ENCODE measurements at regions not wholly inside any gene's neighbourhood (a gene's known extent, or its start where the extent isn't known, plus 50 kb on each side); places are given as distances from the start of the nearest gene placed in this dataset.

DNA sequence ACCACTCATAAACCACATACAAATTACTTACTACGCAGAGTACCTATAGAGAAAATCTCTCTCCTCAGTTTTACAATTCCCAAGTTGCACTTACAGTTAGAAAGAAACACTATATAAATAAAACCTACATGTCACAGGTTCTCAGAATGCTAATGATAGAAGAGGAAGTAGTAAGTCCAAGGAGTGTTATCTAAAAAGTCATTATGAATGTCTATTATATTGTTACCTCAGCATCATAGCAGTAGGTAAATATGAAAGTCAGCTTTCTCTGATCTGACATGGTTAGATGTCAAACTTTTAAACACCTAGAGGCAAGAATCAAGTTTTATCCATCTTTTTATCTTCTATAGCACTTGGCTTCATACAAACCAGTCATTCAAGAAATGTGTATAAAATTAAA is 163.2 kb upstream of the FAM241A start:
- Histone ChIP-seq H3K79me2 (ENCODE audit: insufficient read depth, low read length) (no peaks in the 10 kb centered on the region), H3K4me3 (replicated peaks in 1 of 3; ENCODE audit: low read depth in 2 of 3, low read length in 3 of 3) (no peak overlapping the region), H2AFZ (ENCODE audit: insufficient read depth, low read depth, low read length, poor library complexity, severe bottlenecking) (no peak overlapping the region), H3K4me2 (replicated peaks; ENCODE audit: extremely low read depth, low read length, poor library complexity, severe bottlenecking) (no peak overlapping the region), H3K27me3 (ENCODE audit: control insufficient read depth in 2 of 2, insufficient read depth in 2 of 2, low read length in 2 of 2) (peaks cover 19 to 22% of the 10 kb centered on the region in 2 donors), H3K27ac (ENCODE audit: low read depth in 1 of 2, low read length in 2 of 2) (no peak overlapping the region), H3K36me3 (replicated peaks in 1 of 2; ENCODE audit: control insufficient read depth in 1 of 2, insufficient read depth in 2 of 2, low read length in 2 of 2) (no peaks in the 10 kb centered on the region), H3K4me1 (ENCODE audit: control insufficient read depth in 1 of 2, insufficient read depth in 2 of 2, low read length in 2 of 2) (no peaks in the 10 kb centered on the region), H3K9ac (ENCODE audit: insufficient read depth, low read length, poor library complexity, severe bottlenecking) (no peak overlapping the region), H3K9me3 (replicated peaks in 1 of 2; ENCODE audit: control insufficient read depth in 1 of 2, insufficient read depth in 1 of 2, low read length in 2 of 2) (peaks cover 0 to 8% of the 10 kb centered on the region in 2 donors), H4K20me1 (ENCODE audit: insufficient read depth, low read length) (no peaks in the 10 kb centered on the region)
- H3K4me3 Mint-ChIP-seq: no peak overlapping the region
- no peaks in the 10 kb centered on the region for H3K4me1 Mint-ChIP-seq
- no peak for DNase-seq
- no peak overlapping the region for H3K27ac Mint-ChIP-seq
- no peaks in the 10 kb centered on the region for H3K36me3 Mint-ChIP-seq
- peaks cover 0 to 9% (median 2%) of the 10 kb centered on the region in 7 donors for H3K9me3 Mint-ChIP-seq
- TF ChIP-seq, protein P1, sequence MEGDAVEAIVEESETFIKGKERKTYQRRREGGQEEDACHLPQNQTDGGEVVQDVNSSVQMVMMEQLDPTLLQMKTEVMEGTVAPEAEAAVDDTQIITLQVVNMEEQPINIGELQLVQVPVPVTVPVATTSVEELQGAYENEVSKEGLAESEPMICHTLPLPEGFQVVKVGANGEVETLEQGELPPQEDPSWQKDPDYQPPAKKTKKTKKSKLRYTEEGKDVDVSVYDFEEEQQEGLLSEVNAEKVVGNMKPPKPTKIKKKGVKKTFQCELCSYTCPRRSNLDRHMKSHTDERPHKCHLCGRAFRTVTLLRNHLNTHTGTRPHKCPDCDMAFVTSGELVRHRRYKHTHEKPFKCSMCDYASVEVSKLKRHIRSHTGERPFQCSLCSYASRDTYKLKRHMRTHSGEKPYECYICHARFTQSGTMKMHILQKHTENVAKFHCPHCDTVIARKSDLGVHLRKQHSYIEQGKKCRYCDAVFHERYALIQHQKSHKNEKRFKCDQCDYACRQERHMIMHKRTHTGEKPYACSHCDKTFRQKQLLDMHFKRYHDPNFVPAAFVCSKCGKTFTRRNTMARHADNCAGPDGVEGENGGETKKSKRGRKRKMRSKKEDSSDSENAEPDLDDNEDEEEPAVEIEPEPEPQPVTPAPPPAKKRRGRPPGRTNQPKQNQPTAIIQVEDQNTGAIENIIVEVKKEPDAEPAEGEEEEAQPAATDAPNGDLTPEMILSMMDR (IDR thresholded peaks at IDR 0.05): no peak
- peaks cover 4 to 33% (median 11%) of the 10 kb centered on the region in 3 donors for H3K27me3 Mint-ChIP-seq (ENCODE audit: low read depth in 3 of 3)
- intact Hi-C loops (cut with micrococcal nuclease): no loop called here
- no CpG with 5 or more reads among the region's 1 CpG for WGBS (ENCODE audit: insufficient coverage)

DNA sequence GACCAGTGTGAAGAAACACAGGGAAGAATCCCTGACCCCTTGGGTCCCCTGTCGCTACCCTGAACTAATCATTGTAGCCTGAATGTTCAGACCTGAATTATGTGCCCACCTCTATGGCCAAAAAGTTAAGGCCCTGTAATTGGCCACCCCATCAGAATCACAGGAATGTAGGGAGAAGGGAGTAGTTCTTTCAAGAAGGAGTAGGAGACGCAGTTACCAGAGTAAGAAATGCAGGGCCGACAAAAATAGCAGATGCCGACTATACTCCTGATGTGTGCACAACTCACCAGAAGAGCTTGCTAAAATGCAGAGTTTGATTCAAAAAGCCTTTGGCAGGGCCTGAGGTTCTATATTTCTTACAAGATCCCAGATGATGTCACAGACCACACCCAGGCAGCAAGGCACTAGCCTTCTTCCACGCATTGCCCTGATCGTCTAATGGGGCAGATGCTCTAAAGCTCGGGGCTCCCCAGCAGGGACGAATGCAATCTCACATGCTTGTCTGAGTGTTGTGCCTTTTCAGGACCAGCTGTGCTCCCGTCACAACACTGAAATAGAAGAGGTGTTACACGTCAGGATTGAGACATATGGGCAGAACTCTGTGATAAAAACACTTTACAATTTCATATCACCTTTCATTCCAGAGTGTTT is 161.0 kb upstream of the FAM241A start:
- WGBS (ENCODE audit: insufficient coverage): 97% methylated on average over 6 of the region's 10 CpGs
- Mint-ChIP-seq H3K4me3 (no peak overlapping the region), H3K27me3 (ENCODE audit: low read depth in 3 of 3) (peaks cover 3 to 32% (median 8%) of the 10 kb centered on the region in 3 donors), H3K27ac (peak overlapping the region in 1 of 7 donors; percentile 43), H3K36me3 (no peaks in the 10 kb centered on the region), H3K4me1 (no peaks in the 10 kb centered on the region), H3K9me3 (peaks cover 0 to 1% (median 0%) of the 10 kb centered on the region in 7 donors)
- Histone ChIP-seq H3K9ac (ENCODE audit: insufficient read depth, low read length, poor library complexity, severe bottlenecking) (no peak overlapping the region), H4K20me1 (ENCODE audit: insufficient read depth, low read length) (no peaks in the 10 kb centered on the region), H3K4me3 (replicated peaks in 1 of 3; ENCODE audit: low read depth in 2 of 3, low read length in 3 of 3) (no peak overlapping the region), H3K36me3 (replicated peaks in 1 of 2; ENCODE audit: control insufficient read depth in 1 of 2, insufficient read depth in 2 of 2, low read length in 2 of 2) (no peaks in the 10 kb centered on the region), H3K4me1 (ENCODE audit: control insufficient read depth in 1 of 2, insufficient read depth in 2 of 2, low read length in 2 of 2) (no peaks in the 10 kb centered on the region), H2AFZ (ENCODE audit: insufficient read depth, low read depth, low read length, poor library complexity, severe bottlenecking) (no peak overlapping the region), H3K27ac (ENCODE audit: low read depth in 1 of 2, low read length in 2 of 2) (no peak overlapping the region), H3K9me3 (replicated peaks in 1 of 2; ENCODE audit: control insufficient read depth in 1 of 2, insufficient read depth in 1 of 2, low read length in 2 of 2) (no peaks in the 10 kb centered on the region), H3K79me2 (ENCODE audit: insufficient read depth, low read length) (no peaks in the 10 kb centered on the region), H3K27me3 (ENCODE audit: control insufficient read depth in 2 of 2, insufficient read depth in 2 of 2, low read length in 2 of 2) (peaks cover 19 to 22% of the 10 kb centered on the region in 2 donors), H3K4me2 (replicated peaks; ENCODE audit: extremely low read depth, low read length, poor library complexity, severe bottlenecking) (no peak overlapping the region)
- no peak for DNase-seq
- TF ChIP-seq, protein P1 (IDR thresholded peaks at IDR 0.05): no peak
- intact Hi-C loops (cut with micrococcal nuclease): no loop called here

All from CD14-positive monocyte (primary cell).